GM12891 (cell line): ENCODE measurements at regions not wholly inside any gene's neighbourhood (a gene's known extent, or its start where the extent isn't known, plus 50 kb on each side); places are given as distances from the start of the nearest gene placed in this dataset.

Experiments
- PAX5 ChIP-seq: IDR thresholded peaks from 2 replicates; pipeline ENCODE4 v1.6.1; 2011; ENCODE audit warnings: low read length, moderate library complexity, mild to moderate bottlenecking; ENCODE audit not compliant: insufficient read depth, severe bottlenecking
- POLR2A ChIP-seq: IDR thresholded peaks from 2 replicates; pipeline ENCODE4 v1.6.1; 2011; ENCODE audit warnings: low read depth, low read length, control low read depth
- POLR2AphosphoS5 ChIP-seq: IDR thresholded peaks from 2 replicates; pipeline ENCODE4 v1.6.1; 2011; ENCODE audit warnings: low read depth, low read length, control low read depth
- POU2F2 ChIP-seq: IDR thresholded peaks from 2 replicates; pipeline ENCODE4 v1.6.1; 2011; ENCODE audit warnings: low read depth, mild to moderate bottlenecking, control low read depth, low read length, moderate library complexity
- SPI1 ChIP-seq: IDR thresholded peaks from 2 replicates; pipeline ENCODE4 v1.6.1; 2011; ENCODE audit warnings: low read depth, low read length, control low read depth
- TAF1 ChIP-seq: IDR thresholded peaks from 2 replicates; pipeline ENCODE4 v1.6.1; 2011; ENCODE audit warnings: low read depth, low read length, control low read depth

GRCh38 chr5:143600396-143601075 lies 197.1 kb upstream of the NR3C1 start:
- TF ChIP-seq POLR2A (no peak), TAF1 (no peak), POLR2AphosphoS5 (no peak), SPI1 (no peak), POU2F2 (no peak), PAX5 (no peak)
